ENCODE measurements at regions not wholly inside any gene's neighbourhood (a gene's known extent, or its start where the extent isn't known, plus 50 kb on each side); places are given as distances from the start of the nearest gene placed in this dataset.
"Not testable (repeated sequence)": the region's sequence is repeated elsewhere in the genome, so short reads cannot be mapped to it uniquely, and the experiment has no call there.

DNA sequence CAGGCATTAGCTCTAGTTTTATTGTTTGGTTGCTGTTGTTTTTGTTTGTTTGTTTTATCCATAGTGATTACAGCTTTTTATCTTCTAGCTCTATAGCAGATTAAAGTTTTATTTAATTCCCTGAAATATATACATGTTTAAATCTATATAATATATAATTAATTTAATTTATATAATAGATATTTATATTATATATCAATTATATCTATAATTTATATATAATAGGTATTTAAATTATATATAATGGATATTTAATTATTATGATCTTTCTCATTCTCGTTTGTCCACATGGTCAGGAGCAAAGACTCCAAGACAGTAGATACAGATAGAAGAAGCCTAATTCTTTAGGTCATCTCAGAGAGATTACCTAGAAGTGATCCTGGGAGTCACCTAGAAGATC, 238.8 kb upstream of the GPR149 start:
- Histone ChIP-seq H3K9me3 (ENCODE audit: control insufficient read depth, insufficient read depth, low read length) (no peaks in the 10 kb centered on the region), H3K4me3 (ENCODE audit: low read depth, low read length) (no peak overlapping the region), H3K4me1 (ENCODE audit: control insufficient read depth, insufficient read depth, low read length) (peaks cover 9% of the 10 kb centered on the region), H3K27ac (ENCODE audit: low read depth, low read length) (no peak overlapping the region), H3K9ac (ENCODE audit: low read depth, low read length) (no peak overlapping the region), H3K36me3 (ENCODE audit: control insufficient read depth, insufficient read depth, low read length) (no peaks in the 10 kb centered on the region), H3K27me3 (ENCODE audit: control insufficient read depth, insufficient read depth, low read length) (no peaks in the 10 kb centered on the region)

- Histone ChIP-seq H3K36me3 (ENCODE audit: control insufficient read depth, insufficient read depth, low read length) (no peaks in the 10 kb centered on the region), H3K27ac (ENCODE audit: low read depth, low read length) (no peak overlapping the region), H3K4me3 (ENCODE audit: low read depth, low read length) (no peak overlapping the region), H3K27me3 (ENCODE audit: control insufficient read depth, insufficient read depth, low read length) (no peaks in the 10 kb centered on the region), H3K9me3 (ENCODE audit: control insufficient read depth, insufficient read depth, low read length) (no peaks in the 10 kb centered on the region), H3K9ac (ENCODE audit: low read depth, low read length) (no peak overlapping the region), H3K4me1 (ENCODE audit: control insufficient read depth, insufficient read depth, low read length) (peaks cover 9% of the 10 kb centered on the region)
Observed at GRCh38 chr3:154668187-154668586, 238.2 kb upstream of the GPR149 start.

GRCh38 chr3:154666542-154666941, 236.6 kb upstream of the GPR149 start:
- Histone ChIP-seq H3K27ac (ENCODE audit: low read depth, low read length) (no peak overlapping the region), H3K36me3 (ENCODE audit: control insufficient read depth, insufficient read depth, low read length) (no peaks in the 10 kb centered on the region), H3K27me3 (ENCODE audit: control insufficient read depth, insufficient read depth, low read length) (no peaks in the 10 kb centered on the region), H3K9ac (ENCODE audit: low read depth, low read length) (no peak overlapping the region), H3K9me3 (ENCODE audit: control insufficient read depth, insufficient read depth, low read length) (no peaks in the 10 kb centered on the region), H3K4me1 (ENCODE audit: control insufficient read depth, insufficient read depth, low read length) (peaks cover 9% of the 10 kb centered on the region), H3K4me3 (ENCODE audit: low read depth, low read length) (no peak overlapping the region)

- H3K27ac ChIP-seq (ENCODE audit: low read depth, low read length): no peak overlapping the region
- H3K36me3 ChIP-seq (ENCODE audit: control insufficient read depth, insufficient read depth, low read length): no peaks in the 10 kb centered on the region
- no peak overlapping the region for H3K9ac ChIP-seq (ENCODE audit: low read depth, low read length)
- no peak overlapping the region for H3K4me3 ChIP-seq (ENCODE audit: low read depth, low read length)
- peaks cover 9% of the 10 kb centered on the region for H3K4me1 ChIP-seq (ENCODE audit: control insufficient read depth, insufficient read depth, low read length)
- no peaks in the 10 kb centered on the region for H3K9me3 ChIP-seq (ENCODE audit: control insufficient read depth, insufficient read depth, low read length)
- H3K27me3 ChIP-seq (ENCODE audit: control insufficient read depth, insufficient read depth, low read length): no peaks in the 10 kb centered on the region
Observed at GRCh38 chr3:154664714-154665113, 234.7 kb upstream of the GPR149 start.

GRCh38 chr3:154662851-154663250, 232.9 kb upstream of the GPR149 start:
- no peaks in the 10 kb centered on the region for H3K27me3 ChIP-seq (ENCODE audit: control insufficient read depth, insufficient read depth, low read length)
- H3K4me3 ChIP-seq (ENCODE audit: low read depth, low read length): no peak overlapping the region
- H3K9ac ChIP-seq (ENCODE audit: low read depth, low read length): no peak overlapping the region
- no peak overlapping the region for H3K27ac ChIP-seq (ENCODE audit: low read depth, low read length)
- no peaks in the 10 kb centered on the region for H3K36me3 ChIP-seq (ENCODE audit: control insufficient read depth, insufficient read depth, low read length)
- no peaks in the 10 kb centered on the region; the same call in 1 of the 2 replicates for H3K4me1 ChIP-seq (ENCODE audit: control insufficient read depth, insufficient read depth, low read length)
- H3K9me3 ChIP-seq (ENCODE audit: control insufficient read depth, insufficient read depth, low read length): no peaks in the 10 kb centered on the region

- Histone ChIP-seq H3K27me3 (ENCODE audit: control insufficient read depth, insufficient read depth, low read length) (no peaks in the 10 kb centered on the region), H3K9me3 (ENCODE audit: control insufficient read depth, insufficient read depth, low read length) (no peaks in the 10 kb centered on the region), H3K27ac (ENCODE audit: low read depth, low read length) (no peak overlapping the region), H3K36me3 (ENCODE audit: control insufficient read depth, insufficient read depth, low read length) (no peaks in the 10 kb centered on the region), H3K4me1 (ENCODE audit: control insufficient read depth, insufficient read depth, low read length) (peaks cover 15% of the 10 kb centered on the region; the same call in 1 of the 2 replicates), H3K9ac (ENCODE audit: low read depth, low read length) (no peak overlapping the region), H3K4me3 (ENCODE audit: low read depth, low read length) (no peak overlapping the region)
Observed at GRCh38 chr3:154660811-154661210, 230.8 kb upstream of the GPR149 start.

DNA sequence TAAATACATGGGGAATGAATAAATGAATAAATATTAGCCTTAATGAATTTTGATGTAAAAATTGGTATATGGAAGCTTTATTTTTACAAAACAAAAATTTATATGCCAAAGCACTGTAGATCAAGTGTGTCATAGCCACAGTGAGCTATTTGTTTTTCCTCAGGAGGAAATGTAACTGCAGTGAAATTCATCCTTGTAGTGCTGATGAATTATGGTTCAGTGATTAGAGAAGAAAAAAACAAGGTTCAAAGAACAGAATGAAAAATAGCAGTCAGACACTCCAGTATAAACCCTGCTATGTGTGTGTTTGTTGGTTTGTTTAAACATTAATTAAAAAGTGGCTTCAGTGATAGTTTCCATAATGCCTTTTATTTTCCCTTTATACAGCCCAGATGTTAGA, 228.0 kb upstream of the GPR149 start:
- Histone ChIP-seq H3K36me3 (ENCODE audit: control insufficient read depth, insufficient read depth, low read length) (no peaks in the 10 kb centered on the region), H3K27me3 (ENCODE audit: control insufficient read depth, insufficient read depth, low read length) (no peaks in the 10 kb centered on the region), H3K9ac (ENCODE audit: low read depth, low read length) (no peak overlapping the region), H3K4me1 (ENCODE audit: control insufficient read depth, insufficient read depth, low read length) (peaks cover 15% of the 10 kb centered on the region; the same call in 1 of the 2 replicates), H3K9me3 (ENCODE audit: control insufficient read depth, insufficient read depth, low read length) (no peaks in the 10 kb centered on the region), H3K27ac (ENCODE audit: low read depth, low read length) (no peak overlapping the region), H3K4me3 (ENCODE audit: low read depth, low read length) (no peak overlapping the region)

DNA sequence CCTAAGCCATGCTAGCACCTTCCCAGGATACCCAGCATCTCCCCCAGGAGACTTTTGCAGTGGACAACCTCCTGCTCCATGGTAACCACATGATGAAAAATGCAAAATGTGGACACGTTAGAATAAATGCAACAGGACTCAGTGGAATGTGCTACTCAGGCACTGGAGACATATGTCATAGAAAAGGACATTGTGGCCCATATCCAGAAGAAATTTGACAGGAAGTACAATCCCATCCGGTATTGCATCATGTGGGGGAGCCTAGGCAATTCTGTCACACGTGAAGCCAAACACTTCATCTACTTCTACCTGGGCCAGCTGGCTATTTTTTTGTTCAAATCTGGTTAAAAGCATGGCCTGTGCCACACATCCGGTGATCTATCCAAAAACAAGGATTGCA, 227.2 kb upstream of the GPR149 start:
- Histone ChIP-seq H3K9me3 (ENCODE audit: control insufficient read depth, insufficient read depth, low read length) (no peaks in the 10 kb centered on the region), H3K4me3 (ENCODE audit: low read depth, low read length) (no peak overlapping the region)

DNA sequence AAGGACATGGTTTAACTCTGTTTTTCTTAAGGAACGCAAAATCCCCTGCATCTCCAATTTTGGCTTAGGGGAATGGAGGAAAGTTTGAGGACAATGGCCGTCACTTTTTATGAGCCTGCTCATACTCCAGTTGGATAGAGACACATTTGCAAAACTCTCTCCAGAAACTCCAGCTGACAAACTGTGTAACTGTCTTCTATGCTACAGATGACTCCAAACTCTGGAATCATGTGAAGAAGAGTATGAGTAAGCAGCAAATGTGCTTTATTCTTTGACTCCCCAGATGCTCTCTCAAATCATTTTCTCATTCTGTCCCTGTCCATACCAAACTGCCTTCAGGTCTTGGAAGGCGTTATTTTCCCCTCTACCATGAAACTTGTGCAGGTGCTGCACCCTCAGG, 226.5 kb upstream of the GPR149 start:
- Histone ChIP-seq H3K4me3 (ENCODE audit: low read depth, low read length) (no peak overlapping the region), H3K4me1 (ENCODE audit: control insufficient read depth, insufficient read depth, low read length) (peaks cover 15% of the 10 kb centered on the region; the same call in 1 of the 2 replicates), H3K27me3 (ENCODE audit: control insufficient read depth, insufficient read depth, low read length) (no peaks in the 10 kb centered on the region), H3K9ac (ENCODE audit: low read depth, low read length) (no peak overlapping the region), H3K36me3 (ENCODE audit: control insufficient read depth, insufficient read depth, low read length) (no peaks in the 10 kb centered on the region), H3K27ac (ENCODE audit: low read depth, low read length) (no peak overlapping the region), H3K9me3 (ENCODE audit: control insufficient read depth, insufficient read depth, low read length) (no peaks in the 10 kb centered on the region)

More for the DNA sequence above, 227.2 kb upstream of the GPR149 start:
- no peak overlapping the region for H3K27ac ChIP-seq (ENCODE audit: low read depth, low read length)
- no peaks in the 10 kb centered on the region for H3K27me3 ChIP-seq (ENCODE audit: control insufficient read depth, insufficient read depth, low read length)
- no peak overlapping the region for H3K9ac ChIP-seq (ENCODE audit: low read depth, low read length)
- H3K4me1 ChIP-seq (ENCODE audit: control insufficient read depth, insufficient read depth, low read length): peaks cover 15% of the 10 kb centered on the region; the same call in 1 of the 2 replicates
- no peaks in the 10 kb centered on the region for H3K36me3 ChIP-seq (ENCODE audit: control insufficient read depth, insufficient read depth, low read length)

- no peak overlapping the region for H3K9ac ChIP-seq (ENCODE audit: low read depth, low read length)
- no peaks in the 10 kb centered on the region for H3K36me3 ChIP-seq (ENCODE audit: control insufficient read depth, insufficient read depth, low read length)
- no peaks in the 10 kb centered on the region for H3K9me3 ChIP-seq (ENCODE audit: control insufficient read depth, insufficient read depth, low read length)
- no peak overlapping the region for H3K27ac ChIP-seq (ENCODE audit: low read depth, low read length)
- H3K27me3 ChIP-seq (ENCODE audit: control insufficient read depth, insufficient read depth, low read length): no peaks in the 10 kb centered on the region
- peaks cover 4% of the 10 kb centered on the region; the same call in 1 of the 2 replicates for H3K4me1 ChIP-seq (ENCODE audit: control insufficient read depth, insufficient read depth, low read length)
- H3K4me3 ChIP-seq (ENCODE audit: low read depth, low read length): no peak overlapping the region
Observed at GRCh38 chr3:154642145-154642544, 212.2 kb upstream of the GPR149 start.

DNA sequence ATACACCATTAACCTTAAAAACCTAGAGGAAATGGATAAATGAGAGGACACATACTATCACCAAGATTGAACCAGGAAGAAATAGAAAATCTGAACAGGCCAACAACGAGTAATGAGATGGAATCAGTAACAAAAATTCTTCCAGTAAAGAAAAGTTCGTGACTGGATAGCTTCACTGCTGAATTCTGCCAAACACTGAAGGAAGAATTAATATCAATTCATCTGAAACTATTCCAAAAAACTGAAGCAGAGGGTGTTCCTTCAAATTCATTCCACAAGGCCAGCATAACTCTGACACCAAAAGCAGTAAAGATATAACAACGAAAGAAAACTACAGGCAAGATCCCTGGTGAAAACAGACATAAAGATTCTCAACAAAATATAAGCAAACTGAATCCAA, 195.8 kb upstream of the GPR149 start:
- H3K9ac ChIP-seq (ENCODE audit: low read depth, low read length): no peak overlapping the region

DNA sequence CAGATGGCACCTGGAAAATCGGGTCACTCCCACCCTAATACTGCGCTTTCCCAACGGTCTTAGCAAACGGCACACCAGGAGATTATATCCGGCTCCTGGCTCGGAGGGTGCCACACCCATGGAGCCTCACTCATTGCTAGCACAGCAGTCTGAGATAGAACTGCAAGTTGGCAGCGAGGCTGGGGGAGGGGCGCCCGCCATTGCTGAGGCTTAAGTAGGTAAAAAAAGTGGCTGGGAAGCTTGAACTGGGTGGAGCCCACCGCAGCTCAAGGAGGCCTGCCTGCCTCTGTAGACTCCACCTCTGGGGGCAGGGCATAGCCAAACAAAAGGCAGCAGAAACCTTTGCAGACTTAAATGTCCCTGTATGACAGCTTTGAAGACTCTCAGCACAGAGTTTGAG, 189.6 kb upstream of the GPR149 start:
- not testable (repeated sequence) for H3K4me3 ChIP-seq (ENCODE audit: low read depth, low read length); H3K9ac ChIP-seq (ENCODE audit: low read depth, low read length); H3K27ac ChIP-seq (ENCODE audit: low read depth, low read length); H3K36me3 ChIP-seq (ENCODE audit: control insufficient read depth, insufficient read depth, low read length); H3K4me1 ChIP-seq (ENCODE audit: control insufficient read depth, insufficient read depth, low read length); H3K9me3 ChIP-seq (ENCODE audit: control insufficient read depth, insufficient read depth, low read length); H3K27me3 ChIP-seq (ENCODE audit: control insufficient read depth, insufficient read depth, low read length)

More for the DNA sequence above, 195.8 kb upstream of the GPR149 start:
- Histone ChIP-seq H3K9me3 (ENCODE audit: control insufficient read depth, insufficient read depth, low read length) (no peaks in the 10 kb centered on the region), H3K27me3 (ENCODE audit: control insufficient read depth, insufficient read depth, low read length) (no peaks in the 10 kb centered on the region), H3K4me1 (ENCODE audit: control insufficient read depth, insufficient read depth, low read length) (no peaks in the 10 kb centered on the region), H3K4me3 (ENCODE audit: low read depth, low read length) (no peak overlapping the region), H3K27ac (ENCODE audit: low read depth, low read length) (no peak overlapping the region), H3K36me3 (ENCODE audit: control insufficient read depth, insufficient read depth, low read length) (no peaks in the 10 kb centered on the region)
